Type B pancreatic cell (in vitro differentiated cells): ENCODE measurements at regions not wholly inside any gene's neighbourhood (a gene's known extent, or its start where the extent isn't known, plus 50 kb on each side); places are given as distances from the start of the nearest gene placed in this dataset.

ENCODE experiments used
- DNase-seq: peaks from one replicate; pipeline ENCODE4 v3.0.0; 2021; ENCODE audit warnings: mixed read lengths; ENCODE audit not compliant: unreplicated experiment; ENCODE audit errors: extremely low spot score
- H3K27ac Mint-ChIP-seq: 2 replicates; pipeline ENCODE4 v1.8.0; 2021; ENCODE audit warnings: mild to moderate bottlenecking, mixed read lengths
- H3K27me3 Mint-ChIP-seq: 2 replicates; pipeline ENCODE4 v1.8.0; 2021; ENCODE audit warnings: mixed read lengths
- H3K36me3 Mint-ChIP-seq: 2 replicates; pipeline ENCODE4 v1.8.0; 2021; ENCODE audit warnings: mixed read lengths
- H3K4me1 Mint-ChIP-seq: one replicate; pipeline ENCODE4 v1.8.0; 2021; ENCODE audit warnings: mixed read lengths; ENCODE audit not compliant: unreplicated experiment
- H3K4me3 Mint-ChIP-seq: 2 replicates; pipeline ENCODE4 v1.8.0; 2021; ENCODE audit warnings: mild to moderate bottlenecking, mixed read lengths
- H3K9me3 Mint-ChIP-seq: 2 replicates; pipeline ENCODE4 v1.8.0; 2021; ENCODE audit warnings: mixed read lengths
- CTCF ChIP-seq: fragments of 200-600 bp; sonication (generic); conservative IDR thresholded peaks from 2 replicates; pipeline ENCODE4 v1.5.0; 2021; ENCODE audit warnings: antibody characterized with exemption, mild to moderate bottlenecking

- H3K4me3 Mint-ChIP-seq = no peak overlapping the region
- no peaks in the 10 kb centered on the region for H3K36me3 Mint-ChIP-seq
- H3K4me1 Mint-ChIP-seq = no peaks in the 10 kb centered on the region
- H3K27me3 Mint-ChIP-seq = no peaks in the 10 kb centered on the region
- DNase-seq = no peak
- no peak overlapping the region for H3K27ac Mint-ChIP-seq
- TF ChIP-seq CTCF = no peak
- H3K9me3 Mint-ChIP-seq = peaks cover 7% of the 10 kb centered on the region
Measured at GRCh38 chr6:105588123-105588710, 185.3 kb upstream of the PREP start.

GRCh38 chr6:105587349-105588122 lies 184.7 kb upstream of the PREP start:
- DNase-seq = no peak
- H3K36me3 Mint-ChIP-seq = no peaks in the 10 kb centered on the region
- H3K27me3 Mint-ChIP-seq = no peaks in the 10 kb centered on the region
- no peak for TF ChIP-seq CTCF
- H3K9me3 Mint-ChIP-seq = peaks cover 7% of the 10 kb centered on the region
- no peak overlapping the region for H3K27ac Mint-ChIP-seq
- no peaks in the 10 kb centered on the region for H3K4me1 Mint-ChIP-seq
- no peak overlapping the region for H3K4me3 Mint-ChIP-seq

GRCh38 chr6:105578179-105578707 lies 175.4 kb upstream of the PREP start:
- no peak for DNase-seq
- TF ChIP-seq CTCF = no peak
- no peaks in the 10 kb centered on the region for H3K36me3 Mint-ChIP-seq
- no peak overlapping the region for H3K27ac Mint-ChIP-seq
- peaks cover 3% of the 10 kb centered on the region for H3K27me3 Mint-ChIP-seq
- H3K4me3 Mint-ChIP-seq = no peak overlapping the region
- no peaks in the 10 kb centered on the region for H3K4me1 Mint-ChIP-seq
- H3K9me3 Mint-ChIP-seq = no peaks in the 10 kb centered on the region

- H3K27me3 Mint-ChIP-seq = peaks cover 8% of the 10 kb centered on the region
- DNase-seq = no peak
- H3K27ac Mint-ChIP-seq = no peak overlapping the region
- TF ChIP-seq CTCF = no peak
- H3K9me3 Mint-ChIP-seq = no peaks in the 10 kb centered on the region
- no peaks in the 10 kb centered on the region for H3K36me3 Mint-ChIP-seq
- H3K4me1 Mint-ChIP-seq = no peaks in the 10 kb centered on the region
- no peak overlapping the region for H3K4me3 Mint-ChIP-seq
Measured at GRCh38 chr6:105573556-105573955, 170.7 kb upstream of the PREP start.

GRCh38 chr6:105573138-105573537 lies 170.3 kb upstream of the PREP start:
- no peak for TF ChIP-seq CTCF
- Mint-ChIP-seq H3K4me1 (no peaks in the 10 kb centered on the region), H3K27ac (no peak overlapping the region), H3K9me3 (no peaks in the 10 kb centered on the region), H3K4me3 (no peak overlapping the region), H3K27me3 (peaks cover 8% of the 10 kb centered on the region), H3K36me3 (no peaks in the 10 kb centered on the region)
- DNase-seq = no peak
